DND-41 (cell line): ENCODE measurements at regions not wholly inside any gene's neighbourhood (a gene's known extent, or its start where the extent isn't known, plus 50 kb on each side); places are given as distances from the start of the nearest gene placed in this dataset.

ENCODE experiments used
- ATAC-seq: fragments of 200-7000 bp; cut with Tn5 transposase; 3 replicates; pipeline ENCODE4 v1.9.1; 2021; ENCODE audit warnings: low read depth; ENCODE audit not compliant: insufficient read depth
- DNase-seq: peaks from one replicate; pipeline ENCODE4 v3.0.0-alpha.2; 2020
- H2AFZ ChIP-seq: 2 replicates; pipeline ENCODE4 v1.6.0; 2012; ENCODE audit warnings: low read depth, low read length
- H3K27ac ChIP-seq: 2 replicates; pipeline ENCODE4 v1.5.1; 2012; ENCODE audit warnings: low read length, inconsistent platforms
- H3K27me3 ChIP-seq: fragments of 200-600 bp; sonication (generic); 2 replicates; pipeline ENCODE4 v1.6.0; 2012; ENCODE audit warnings: low read length, mild to moderate bottlenecking, inconsistent platforms; ENCODE audit not compliant: insufficient read depth, poor library complexity
- H3K36me3 ChIP-seq: 2 replicates; pipeline ENCODE4 v1.5.1; 2012; ENCODE audit warnings: low read length, inconsistent platforms; ENCODE audit not compliant: insufficient read depth
- H3K4me1 ChIP-seq: 2 replicates; pipeline ENCODE4 v1.5.1; 2012; ENCODE audit warnings: mild to moderate bottlenecking, low read length; ENCODE audit not compliant: insufficient read depth
- H3K4me2 ChIP-seq: 2 replicates; pipeline ENCODE4 v1.6.0; 2012; ENCODE audit warnings: mild to moderate bottlenecking, moderate library complexity, low read length, inconsistent platforms; ENCODE audit not compliant: insufficient read depth
- H3K4me3 ChIP-seq, 2 experiments: fragments of 200-600 bp in 1 of 2; shearing (Covaris generic) in 1 of 2; 2 replicates each; pipeline ENCODE4 v1.5.1; 2012 to 2016; ENCODE audit warnings: inconsistent platforms in 2 of 2, low read length in 2 of 2, mild to moderate bottlenecking in 2 of 2, low read depth in 1 of 2, moderate library complexity in 1 of 2
- H3K79me2 ChIP-seq: 2 replicates; pipeline ENCODE4 v1.6.0; 2012; ENCODE audit warnings: low read length, inconsistent platforms; ENCODE audit not compliant: insufficient read depth
- H3K9ac ChIP-seq: 2 replicates; pipeline ENCODE4 v1.6.0; 2012; ENCODE audit warnings: low read depth, mild to moderate bottlenecking, inconsistent platforms, low read length, moderate library complexity
- H3K9me3 ChIP-seq: 2 replicates; pipeline ENCODE4 v1.5.1; 2012; ENCODE audit warnings: low read length, moderate library complexity, mild to moderate bottlenecking, inconsistent platforms; ENCODE audit not compliant: insufficient read depth, severe bottlenecking
- H4K20me1 ChIP-seq: 2 replicates; pipeline ENCODE4 v1.6.0; 2012; ENCODE audit warnings: low read length; ENCODE audit not compliant: insufficient read depth
- CTCF ChIP-seq: IDR thresholded peaks from 2 replicates; pipeline ENCODE4 v1.5.1; 2012; ENCODE audit warnings: borderline replicate concordance, low read length, moderate library complexity, mild to moderate bottlenecking; ENCODE audit not compliant: poor library complexity, severe bottlenecking; ENCODE audit errors: extremely low read depth
- EZH2 ChIP-seq: IDR thresholded peaks from 3 replicates; pipeline ENCODE4 v1.6.1; 2012; ENCODE audit warnings: borderline replicate concordance, low read depth, mild to moderate bottlenecking, moderate library complexity, low read length, inconsistent platforms; ENCODE audit not compliant: severe bottlenecking

DNA sequence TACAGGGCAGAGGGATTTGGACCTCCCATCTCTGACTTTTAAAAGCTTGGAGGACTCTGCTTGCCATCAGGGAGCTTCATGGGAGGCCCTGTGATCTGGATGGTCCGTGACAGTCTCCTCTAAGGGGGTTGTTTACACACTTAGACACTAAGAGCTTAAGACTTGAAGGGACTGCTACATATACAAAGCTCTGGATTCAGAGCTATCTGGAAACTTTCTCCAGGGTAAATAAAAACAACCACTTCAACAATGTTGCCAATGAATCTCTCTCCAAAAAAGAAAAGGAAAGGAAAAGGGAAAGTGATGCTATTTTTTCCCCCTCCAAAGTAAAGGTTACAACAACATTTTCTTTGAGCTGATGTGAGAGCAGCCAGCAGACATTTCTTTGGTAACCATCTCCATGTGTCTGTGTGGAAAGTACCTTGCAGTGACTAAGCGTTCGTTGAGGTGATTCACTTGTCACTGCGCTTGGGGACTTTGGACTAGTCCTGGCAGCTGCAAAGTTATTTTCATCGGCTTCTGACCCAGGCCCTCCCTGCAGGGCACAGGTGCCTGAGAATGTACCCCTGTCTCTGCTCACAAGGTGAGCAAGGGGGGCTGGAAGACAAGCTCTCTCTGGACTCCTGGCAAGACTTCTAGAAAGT, 262.1 kb upstream of the KLF4 start:
- H3K4me1 ChIP-seq = no peaks in the 10 kb centered on the region
- no peak overlapping the region for H3K4me2 ChIP-seq
- H3K36me3 ChIP-seq = no peaks in the 10 kb centered on the region
- H3K9me3 ChIP-seq = no peaks in the 10 kb centered on the region
- H2AFZ ChIP-seq = no peak overlapping the region
- ATAC-seq = no peak
- TF ChIP-seq CTCF = no peak
- TF ChIP-seq EZH2 = no peak
- DNase-seq = no peak
- H3K9ac ChIP-seq = no peak overlapping the region
- H3K4me3 ChIP-seq = no peak overlapping the region
- H3K27ac ChIP-seq = no peak overlapping the region
- no peaks in the 10 kb centered on the region for H4K20me1 ChIP-seq
- no peaks in the 10 kb centered on the region for H3K79me2 ChIP-seq
- no peaks in the 10 kb centered on the region for H3K27me3 ChIP-seq

DNA sequence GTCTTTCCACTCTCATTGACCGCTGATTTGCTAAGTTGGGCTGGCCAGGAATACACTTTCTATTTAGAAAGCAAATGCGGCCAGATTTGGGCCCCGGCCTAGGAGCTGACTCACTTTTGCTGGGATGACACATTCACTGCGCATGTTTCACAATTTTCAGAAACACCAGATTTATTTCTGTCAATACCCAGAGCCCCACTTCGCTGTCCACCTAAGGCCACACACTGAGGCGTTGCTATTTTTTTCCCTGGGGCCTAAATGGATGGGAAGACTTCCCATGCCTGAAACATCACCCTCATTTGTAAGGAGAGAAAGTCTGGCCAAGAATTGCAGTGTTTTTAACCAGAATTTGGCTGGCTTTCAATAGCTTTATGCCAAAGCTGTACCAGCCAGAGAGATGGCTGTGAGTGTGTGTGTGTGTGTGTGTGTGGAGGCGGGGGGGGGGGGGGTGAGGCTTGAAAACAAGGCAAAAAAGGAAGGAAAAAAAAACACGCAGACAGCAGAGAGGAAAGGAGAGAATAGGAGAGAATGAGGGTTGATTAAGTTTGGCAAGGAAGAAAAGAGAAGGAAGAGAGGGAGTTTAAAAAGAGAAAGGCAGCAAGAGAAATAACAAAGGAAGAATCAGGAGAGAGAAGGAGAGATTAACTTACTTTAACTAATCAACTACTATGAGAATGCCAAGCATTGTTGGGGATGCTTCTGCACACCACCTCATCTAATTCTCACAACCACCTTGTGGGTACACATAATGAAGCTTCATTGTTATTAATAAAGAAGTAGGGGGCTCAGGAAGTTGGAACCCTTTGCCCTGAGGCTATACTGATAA, 261.4 kb upstream of the KLF4 start:
- no peak overlapping the region for H2AFZ ChIP-seq
- no peak overlapping the region for H3K9ac ChIP-seq
- no peaks in the 10 kb centered on the region for H3K27me3 ChIP-seq
- no peaks in the 10 kb centered on the region for H4K20me1 ChIP-seq
- H3K4me1 ChIP-seq = no peaks in the 10 kb centered on the region
- no peaks in the 10 kb centered on the region for H3K36me3 ChIP-seq
- TF ChIP-seq EZH2 = no peak
- TF ChIP-seq CTCF = no peak
- no peak for DNase-seq
- no peak overlapping the region for H3K4me3 ChIP-seq
- no peaks in the 10 kb centered on the region for H3K9me3 ChIP-seq
- no peak overlapping the region for H3K4me2 ChIP-seq
- H3K79me2 ChIP-seq = no peaks in the 10 kb centered on the region
- H3K27ac ChIP-seq = no peak overlapping the region
- ATAC-seq = no peak

DNA sequence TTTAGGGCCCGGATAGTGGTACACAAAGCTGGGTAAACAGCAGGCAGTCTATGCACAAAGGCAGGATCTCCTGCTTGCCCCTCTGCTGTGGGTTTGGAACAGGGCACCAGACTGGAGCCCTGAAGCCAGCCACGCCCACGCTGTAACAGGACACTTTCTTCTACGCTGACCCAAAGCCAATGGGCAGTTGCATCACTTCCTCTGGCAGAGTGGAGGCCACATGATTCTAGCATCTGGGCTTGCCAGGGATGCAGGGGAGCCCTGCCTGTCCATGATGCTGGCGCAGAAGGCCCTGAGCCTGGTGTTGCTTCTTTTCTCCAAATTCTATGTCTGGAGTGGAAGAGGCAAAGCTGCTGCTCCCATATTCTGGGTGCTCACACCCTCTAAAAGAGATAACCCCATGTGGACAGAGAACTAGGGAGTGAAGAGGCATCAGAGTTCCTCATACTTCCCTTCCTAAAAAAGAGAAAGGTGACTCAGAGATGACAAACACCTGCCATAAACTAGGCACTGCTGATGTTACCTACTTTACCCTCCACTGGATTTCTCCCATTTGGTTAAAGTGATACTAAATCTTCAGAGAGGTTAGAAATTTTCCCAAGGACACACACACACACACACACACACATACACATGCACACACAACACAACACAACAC, 260.3 kb upstream of the KLF4 start:
- Histone ChIP-seq H3K4me3 (no peak overlapping the region), H3K27me3 (no peaks in the 10 kb centered on the region), H3K79me2 (no peaks in the 10 kb centered on the region), H4K20me1 (no peaks in the 10 kb centered on the region), H3K36me3 (no peaks in the 10 kb centered on the region), H3K4me2 (no peak overlapping the region), H2AFZ (no peak overlapping the region), H3K27ac (no peak overlapping the region), H3K9ac (no peak overlapping the region), H3K4me1 (no peaks in the 10 kb centered on the region), H3K9me3 (no peaks in the 10 kb centered on the region)
- DNase-seq (no peak), ATAC-seq (no peak)
- TF ChIP-seq CTCF (no peak), EZH2 (no peak)
